MCF 10A (cell line): ENCODE measurements at regions not wholly inside any gene's neighbourhood (a gene's known extent, or its start where the extent isn't known, plus 50 kb on each side); places are given as distances from the start of the nearest gene placed in this dataset.
A peak's percentile ranks its signal among the peaks of the same experiment; 100 is the strongest.

Experiments
- BruUV-seq: library from RNA; stranded (reverse); fragments of 400-500 nt; replicated peaks from 2 replicates; lab custom pipeline; 2021; lab: Mats Ljungman, UMichigan
- CTCF ChIA-PET: fragments of 300-600 bp; sonication (Branson Sonifier 250); formaldehyde crosslinking; extraction: SDS; loops from one replicate; lab custom pipeline; 2021; ENCODE audit warnings: antibody characterized with exemption, inconsistent platforms; lab: Yijun Ruan, JAX
- POLR2A ChIA-PET: fragments of 300-600, 350-650 bp; sonication (Branson Sonifier 250); formaldehyde crosslinking; extraction: SDS; loops from one replicate; lab custom pipeline; 2020; ENCODE audit warnings: antibody characterized with exemption, inconsistent platforms; lab: Yijun Ruan, JAX
- DNase-seq: peaks from one replicate; pipeline ENCODE4 v3.0.0-alpha.2; 2018; ENCODE audit not compliant: unreplicated experiment
- H3K27ac Mint-ChIP-seq: one replicate; pipeline ENCODE4 v1.8.0; 2022; ENCODE audit warnings: mild to moderate bottlenecking, low read depth, mixed read lengths; ENCODE audit not compliant: unreplicated experiment
- H3K27me3 Mint-ChIP-seq: one replicate; pipeline ENCODE4 v1.8.0; 2022; ENCODE audit warnings: mixed read lengths; ENCODE audit not compliant: insufficient read depth, unreplicated experiment
- H3K36me3 Mint-ChIP-seq: one replicate; pipeline ENCODE4 v1.8.0; 2022; ENCODE audit warnings: mild to moderate bottlenecking, moderate library complexity, mixed read lengths; ENCODE audit not compliant: insufficient read depth, unreplicated experiment
- H3K4me1 Mint-ChIP-seq: one replicate; pipeline ENCODE4 v1.8.0; 2022; ENCODE audit warnings: mixed read lengths; ENCODE audit not compliant: insufficient read depth, unreplicated experiment
- H3K4me3 Mint-ChIP-seq: one replicate; pipeline ENCODE4 v1.8.0; 2022; ENCODE audit warnings: mild to moderate bottlenecking, moderate library complexity, mixed read lengths; ENCODE audit not compliant: unreplicated experiment
- H3K9me3 Mint-ChIP-seq: one replicate; pipeline ENCODE4 v1.8.0; 2022; ENCODE audit warnings: mixed read lengths; ENCODE audit not compliant: unreplicated experiment
- intact Hi-C: fragments of 100-400 bp; cut with micrococcal nuclease; formaldehyde crosslinking; loops from 2 replicates; pipeline ENCODE4 v1.14.1; 2022
- TF ChIP-seq, protein P1 (sequence below): fragments of 200-600 bp; IDR thresholded peaks from one replicate; pipeline ENCODE4 v1.8.0; 2022; ENCODE audit warnings: antibody characterized with exemption, mild to moderate bottlenecking; ENCODE audit not compliant: unreplicated experiment

DNA sequence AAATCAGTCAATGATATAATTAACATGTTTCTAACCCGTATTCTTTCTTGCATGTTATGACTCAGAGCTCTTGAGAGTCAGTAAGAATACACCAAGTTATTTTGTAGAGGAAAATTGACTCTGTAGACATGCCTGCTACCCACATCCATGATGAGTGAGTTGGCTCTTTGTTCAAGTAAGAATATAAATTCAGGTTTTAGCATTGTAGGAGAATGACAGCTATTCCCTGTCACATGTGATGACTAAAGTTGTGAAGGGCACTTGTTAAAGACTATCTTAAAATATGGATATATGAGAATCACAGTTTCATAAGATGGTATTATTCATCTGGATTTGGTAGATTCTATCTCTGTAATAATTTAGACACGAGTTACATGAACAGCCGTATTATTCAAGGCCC is 209.1 kb downstream of the CCDC59 start:
- intact Hi-C loops, result no loop called here
- Mint-ChIP-seq H3K4me1 (no peaks in the 10 kb centered on the region), H3K36me3 (no peaks in the 10 kb centered on the region), H3K27ac (no peak overlapping the region), H3K27me3 (no peaks in the 10 kb centered on the region), H3K9me3 (peaks cover 2% of the 10 kb centered on the region), H3K4me3 (no peak overlapping the region)
- TF ChIP-seq, protein P1, sequence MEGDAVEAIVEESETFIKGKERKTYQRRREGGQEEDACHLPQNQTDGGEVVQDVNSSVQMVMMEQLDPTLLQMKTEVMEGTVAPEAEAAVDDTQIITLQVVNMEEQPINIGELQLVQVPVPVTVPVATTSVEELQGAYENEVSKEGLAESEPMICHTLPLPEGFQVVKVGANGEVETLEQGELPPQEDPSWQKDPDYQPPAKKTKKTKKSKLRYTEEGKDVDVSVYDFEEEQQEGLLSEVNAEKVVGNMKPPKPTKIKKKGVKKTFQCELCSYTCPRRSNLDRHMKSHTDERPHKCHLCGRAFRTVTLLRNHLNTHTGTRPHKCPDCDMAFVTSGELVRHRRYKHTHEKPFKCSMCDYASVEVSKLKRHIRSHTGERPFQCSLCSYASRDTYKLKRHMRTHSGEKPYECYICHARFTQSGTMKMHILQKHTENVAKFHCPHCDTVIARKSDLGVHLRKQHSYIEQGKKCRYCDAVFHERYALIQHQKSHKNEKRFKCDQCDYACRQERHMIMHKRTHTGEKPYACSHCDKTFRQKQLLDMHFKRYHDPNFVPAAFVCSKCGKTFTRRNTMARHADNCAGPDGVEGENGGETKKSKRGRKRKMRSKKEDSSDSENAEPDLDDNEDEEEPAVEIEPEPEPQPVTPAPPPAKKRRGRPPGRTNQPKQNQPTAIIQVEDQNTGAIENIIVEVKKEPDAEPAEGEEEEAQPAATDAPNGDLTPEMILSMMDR, result no peak
- BruUV-seq, result no TSS peak
- POLR2A ChIA-PET, result no interaction called here
- DNase-seq, result no peak
- CTCF ChIA-PET, result no interaction called here

DNA sequence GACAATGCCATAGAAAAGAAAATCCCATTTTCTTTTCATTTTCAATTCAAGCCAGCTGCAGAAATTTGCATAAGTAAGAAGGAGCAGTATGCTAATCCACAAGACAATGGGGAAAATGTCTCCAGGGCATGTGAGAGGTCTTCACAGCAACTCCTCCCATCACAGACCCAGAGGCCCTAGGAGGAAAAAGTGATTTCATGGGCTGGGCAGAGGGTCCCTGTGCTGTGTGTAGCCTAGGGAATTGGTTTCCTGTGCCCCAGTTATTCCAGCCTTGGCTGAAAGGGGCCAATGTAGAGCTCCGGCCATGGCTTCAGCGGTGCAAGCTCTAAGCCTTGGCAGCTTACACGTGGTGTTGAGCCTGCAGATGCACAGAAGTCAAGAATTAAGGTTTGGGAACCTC is 211.4 kb downstream of the CCDC59 start:
- H3K4me3 Mint-ChIP-seq, result no peak overlapping the region
- H3K4me1 Mint-ChIP-seq, result no peaks in the 10 kb centered on the region
- CTCF ChIA-PET, result no interaction called here
- POLR2A ChIA-PET, result no interaction called here
- peaks cover 8% of the 10 kb centered on the region for H3K9me3 Mint-ChIP-seq
- intact Hi-C loops, result no loop called here
- H3K36me3 Mint-ChIP-seq, result no peaks in the 10 kb centered on the region
- DNase-seq, result no peak
- BruUV-seq, result no TSS peak
- no peak overlapping the region for H3K27ac Mint-ChIP-seq
- H3K27me3 Mint-ChIP-seq, result no peaks in the 10 kb centered on the region
- TF ChIP-seq, protein P1, result no peak

DNA sequence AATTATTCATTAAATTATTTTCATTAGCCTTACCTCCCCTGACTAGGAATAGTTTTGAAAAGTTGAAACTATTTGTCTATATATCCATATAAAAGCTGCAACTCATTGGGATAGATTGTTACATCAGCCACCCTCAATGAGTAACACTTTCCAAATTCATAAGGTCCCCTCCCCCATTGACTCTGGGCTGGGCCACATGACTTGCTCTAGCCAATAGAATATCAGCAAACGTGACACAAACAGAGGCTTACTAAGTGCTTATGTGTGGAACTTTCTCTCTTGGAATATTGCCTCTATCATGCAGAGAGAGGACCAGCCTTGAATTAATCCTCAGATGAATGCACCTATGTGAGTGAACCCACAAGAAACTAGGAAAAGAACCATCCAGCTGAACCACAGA is 213.7 kb downstream of the CCDC59 start:
- peak; percentile 9 for DNase-seq
- H3K9me3 Mint-ChIP-seq, result peaks cover 8% of the 10 kb centered on the region
- H3K36me3 Mint-ChIP-seq, result no peaks in the 10 kb centered on the region
- TF ChIP-seq, protein P1, result no peak
- no peak overlapping the region for H3K4me3 Mint-ChIP-seq
- no peaks in the 10 kb centered on the region for H3K27me3 Mint-ChIP-seq
- H3K4me1 Mint-ChIP-seq, result no peaks in the 10 kb centered on the region
- intact Hi-C loops, result no loop called here
- ChIA-PET CTCF (no interaction called here), POLR2A (no interaction called here)
- no peak overlapping the region for H3K27ac Mint-ChIP-seq
- no TSS peak for BruUV-seq

DNA sequence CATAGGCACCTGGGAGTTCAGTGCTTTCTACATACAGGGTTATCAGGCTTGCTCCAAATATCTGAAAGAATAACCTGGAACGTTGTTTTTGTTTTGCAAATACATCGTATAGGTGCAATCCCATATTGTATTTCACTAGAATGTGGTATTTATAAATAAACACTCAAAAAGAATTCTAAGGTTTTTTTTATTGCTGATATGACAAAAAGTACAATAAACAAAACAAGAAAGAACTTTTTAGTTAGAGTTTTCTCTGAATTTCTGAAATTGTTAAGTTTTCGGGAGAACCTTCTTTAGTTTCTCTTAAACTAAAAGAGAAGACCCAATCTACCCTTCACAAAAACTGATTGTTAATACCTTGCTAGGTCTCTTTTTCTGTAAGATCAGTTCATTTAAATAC is 225.8 kb downstream of the CCDC59 start:
- POLR2A ChIA-PET, result no interaction called here
- H3K27me3 Mint-ChIP-seq, result no peaks in the 10 kb centered on the region
- H3K4me1 Mint-ChIP-seq, result no peaks in the 10 kb centered on the region
- intact Hi-C loops, result no loop called here
- H3K36me3 Mint-ChIP-seq, result no peaks in the 10 kb centered on the region
- peaks cover 9% of the 10 kb centered on the region for H3K9me3 Mint-ChIP-seq
- no TSS peak for BruUV-seq
- no peak overlapping the region for H3K27ac Mint-ChIP-seq
- CTCF ChIA-PET, result no interaction called here
- no peak overlapping the region for H3K4me3 Mint-ChIP-seq
- DNase-seq, result no peak
- TF ChIP-seq, protein P1, result no peak
